ENCODE measurements at regions not wholly inside any gene's neighbourhood (a gene's known extent, or its start where the extent isn't known, plus 50 kb on each side); places are given as distances from the start of the nearest gene placed in this dataset.
"Not testable (repeated sequence)": the region's sequence is repeated elsewhere in the genome, so short reads cannot be mapped to it uniquely, and the experiment has no call there.

DNA sequence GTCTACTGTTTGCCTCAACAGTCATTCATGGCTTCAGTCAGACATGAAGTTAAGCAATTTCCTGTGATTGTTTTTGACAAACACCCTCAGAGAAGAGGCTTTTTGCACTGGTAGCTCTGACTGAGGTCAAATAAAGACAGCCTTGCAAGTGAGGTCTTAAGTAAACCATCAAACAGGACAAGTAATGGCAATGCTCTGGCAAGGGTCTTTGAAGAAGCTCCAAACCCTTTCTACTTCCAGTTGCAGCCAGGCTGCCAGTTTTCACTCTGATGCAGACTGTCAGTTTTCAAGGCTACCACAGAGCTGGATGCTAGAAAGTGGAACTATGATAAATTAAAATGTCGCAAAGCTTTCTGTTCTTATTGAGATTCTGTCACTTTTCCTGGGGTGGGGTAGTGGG is 421.5 kb upstream of the PTGER4 start:
- H3K27me3 Mint-ChIP-seq: no peaks in the 10 kb centered on the region
- no peak overlapping the region for H3K4me3 Mint-ChIP-seq
- H3K27ac Mint-ChIP-seq: peak overlapping the region; percentile 72
- H3K4me1 Mint-ChIP-seq (ENCODE audit: low read depth): peaks cover 9% of the 10 kb centered on the region
- H3K9me3 Mint-ChIP-seq: no peaks in the 10 kb centered on the region
- intact Hi-C loops (cut with micrococcal nuclease): no loop called here
- H3K36me3 Mint-ChIP-seq (ENCODE audit: low read depth): no peaks in the 10 kb centered on the region

DNA sequence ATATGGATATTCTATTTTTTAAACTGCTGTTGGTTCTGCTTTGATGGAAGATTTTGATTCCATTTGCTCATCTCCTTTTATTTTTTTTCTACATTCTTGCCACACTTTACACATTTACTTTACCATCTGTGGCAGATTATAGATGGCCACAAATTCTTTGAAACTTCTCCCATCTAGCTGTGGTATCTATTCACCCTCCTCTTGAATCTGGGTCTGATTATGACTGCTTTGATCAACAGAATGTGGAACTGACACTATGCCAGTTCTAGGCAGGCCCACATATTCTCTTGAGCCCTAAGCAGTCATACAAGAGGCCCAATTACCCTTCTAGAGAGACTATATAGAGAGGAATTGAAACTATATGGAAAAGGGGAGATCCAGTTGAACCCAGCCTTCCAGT is 439.0 kb upstream of the PTGER4 start:
- Mint-ChIP-seq H3K27ac (no peak overlapping the region), H3K4me1 (ENCODE audit: low read depth) (no peaks in the 10 kb centered on the region), H3K36me3 (ENCODE audit: low read depth) (no peaks in the 10 kb centered on the region), H3K4me3 (no peak overlapping the region), H3K27me3 (no peaks in the 10 kb centered on the region), H3K9me3 (peaks cover 11% of the 10 kb centered on the region)
- intact Hi-C loops (cut with micrococcal nuclease): no loop called here

DNA sequence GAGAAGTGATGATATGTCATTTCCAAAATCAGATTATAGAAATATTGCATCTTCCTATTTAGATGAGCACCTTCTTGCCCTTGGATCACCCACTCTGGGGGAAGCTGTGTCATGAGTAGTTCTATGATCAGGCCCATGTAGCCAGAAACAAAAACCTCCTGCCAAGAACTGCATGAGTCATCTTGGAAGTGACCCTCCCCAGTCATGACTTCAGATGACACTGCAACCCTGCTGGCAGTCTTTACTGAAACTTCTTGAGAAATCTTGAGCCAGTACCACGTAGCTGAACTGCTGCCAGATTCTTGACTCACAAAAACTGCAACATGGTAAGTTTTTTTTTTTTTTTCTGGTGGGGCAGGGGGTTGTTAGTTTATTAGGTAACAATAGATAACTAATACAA is 439.6 kb upstream of the PTGER4 start:
- no peaks in the 10 kb centered on the region for H3K36me3 Mint-ChIP-seq (ENCODE audit: low read depth)
- no peaks in the 10 kb centered on the region for H3K4me1 Mint-ChIP-seq (ENCODE audit: low read depth)
- H3K27ac Mint-ChIP-seq: no peak overlapping the region
- peaks cover 11% of the 10 kb centered on the region for H3K9me3 Mint-ChIP-seq
- H3K27me3 Mint-ChIP-seq: no peaks in the 10 kb centered on the region
- intact Hi-C loops (cut with micrococcal nuclease): no loop called here
- H3K4me3 Mint-ChIP-seq: no peak overlapping the region

DNA sequence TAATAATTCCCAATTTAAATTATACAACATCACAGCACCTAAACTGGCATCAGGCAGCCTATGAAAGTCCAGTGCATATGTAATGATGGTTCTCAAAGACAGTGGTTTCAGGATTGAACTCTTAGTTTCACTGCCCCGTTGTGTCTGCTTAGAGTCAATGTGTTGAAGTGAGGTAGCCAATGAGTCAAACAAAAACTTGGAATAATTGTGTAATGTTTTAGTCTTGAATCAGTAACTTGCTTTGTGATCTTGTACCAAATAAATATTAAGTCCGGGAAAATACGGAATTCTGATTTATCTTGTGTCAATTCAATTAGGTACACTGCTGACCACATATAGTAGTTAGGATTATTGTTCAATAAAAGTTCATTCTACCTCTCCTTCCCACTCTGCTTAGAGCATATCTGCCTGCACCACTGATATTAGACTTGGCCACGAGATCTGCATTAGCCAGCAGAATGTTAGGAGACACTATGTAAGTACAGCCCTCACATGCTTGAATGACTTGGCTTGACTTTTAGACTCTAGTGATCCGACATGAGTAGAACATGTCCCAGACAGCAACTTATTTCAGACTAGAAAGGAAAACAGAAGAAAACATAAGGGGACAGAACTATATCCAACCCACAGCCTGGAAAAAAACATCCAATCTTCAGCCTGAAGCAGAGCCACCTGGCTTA is 441.5 kb upstream of the PTGER4 start:
- Mint-ChIP-seq H3K27me3 (no peaks in the 10 kb centered on the region), H3K27ac (no peak overlapping the region), H3K9me3 (peaks cover 11% of the 10 kb centered on the region), H3K36me3 (ENCODE audit: low read depth) (no peaks in the 10 kb centered on the region), H3K4me1 (ENCODE audit: low read depth) (no peaks in the 10 kb centered on the region), H3K4me3 (no peak overlapping the region)
- intact Hi-C loops (cut with micrococcal nuclease): no loop called here

DNA sequence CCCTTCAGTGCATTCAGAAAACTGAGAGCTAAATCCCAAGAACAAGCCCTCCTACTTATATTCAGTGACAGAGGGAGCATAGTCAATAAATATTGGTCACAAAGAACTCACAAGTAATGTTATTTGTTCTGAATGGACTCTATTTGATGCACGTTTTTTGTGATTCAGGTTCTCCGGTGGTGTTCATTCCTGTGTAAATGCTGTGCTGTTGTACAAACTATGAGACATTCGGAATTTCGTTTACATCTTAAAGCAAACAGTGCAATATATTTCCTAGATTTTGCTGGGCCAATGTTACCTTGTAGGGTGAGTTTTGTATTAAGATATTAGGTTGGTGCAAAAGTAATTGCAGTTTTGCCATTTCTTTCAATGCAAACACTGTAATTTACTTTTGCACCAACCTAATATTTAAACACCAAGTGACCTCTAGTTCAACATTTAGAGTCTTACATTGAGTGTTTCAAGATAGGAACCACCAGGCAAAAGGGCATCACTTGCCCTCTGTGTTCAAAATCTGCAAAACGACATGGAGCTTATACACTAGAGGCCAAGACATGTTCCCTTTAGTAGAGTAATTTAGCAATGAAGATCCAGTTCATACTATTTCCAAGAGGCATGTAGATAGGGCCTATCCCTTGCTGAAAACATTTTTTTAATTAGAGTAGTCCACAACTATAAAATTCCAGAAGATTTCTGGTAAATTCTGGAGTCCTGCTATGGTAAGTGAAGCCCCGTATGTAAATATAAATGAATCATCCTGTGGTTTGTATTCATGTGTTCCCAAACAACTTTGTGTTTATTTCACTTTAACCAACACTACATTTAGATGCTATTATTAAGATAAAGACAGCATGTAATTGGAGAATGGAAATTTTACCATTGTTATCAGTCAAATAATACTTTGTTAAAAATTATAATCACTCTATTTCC is 444.0 kb upstream of the PTGER4 start:
- no peak overlapping the region for H3K27ac Mint-ChIP-seq

DNA sequence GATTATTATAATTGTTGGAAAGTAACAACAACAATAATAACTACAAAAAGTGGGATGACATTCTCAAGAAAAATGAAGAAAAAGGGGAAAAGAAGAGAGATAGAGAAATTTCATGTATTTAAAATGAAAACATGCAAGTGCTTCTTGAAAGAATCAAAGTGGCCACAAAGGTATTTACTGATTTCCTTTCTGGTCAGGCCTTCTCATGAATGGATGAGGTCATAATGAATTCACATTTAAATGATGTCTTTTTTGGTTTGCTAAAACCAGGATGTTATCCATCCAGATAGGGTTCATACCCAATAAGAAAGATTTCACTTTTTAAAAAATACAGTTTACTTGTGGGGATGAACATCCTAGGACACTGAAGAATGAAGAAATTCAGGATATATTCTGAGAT is 446.4 kb upstream of the PTGER4 start:
- no peak overlapping the region for H3K4me3 Mint-ChIP-seq
- H3K27me3 Mint-ChIP-seq: no peaks in the 10 kb centered on the region
- intact Hi-C loops (cut with micrococcal nuclease): no loop called here
- no peaks in the 10 kb centered on the region for H3K9me3 Mint-ChIP-seq
- H3K27ac Mint-ChIP-seq: no peak overlapping the region
- no peaks in the 10 kb centered on the region for H3K36me3 Mint-ChIP-seq (ENCODE audit: low read depth)
- no peaks in the 10 kb centered on the region for H3K4me1 Mint-ChIP-seq (ENCODE audit: low read depth)

More for the DNA sequence above, 444.0 kb upstream of the PTGER4 start:
- H3K36me3 Mint-ChIP-seq (ENCODE audit: low read depth): no peaks in the 10 kb centered on the region
- H3K9me3 Mint-ChIP-seq: peaks cover 8% of the 10 kb centered on the region
- H3K27me3 Mint-ChIP-seq: no peaks in the 10 kb centered on the region
- no peak overlapping the region for H3K4me3 Mint-ChIP-seq
- no peaks in the 10 kb centered on the region for H3K4me1 Mint-ChIP-seq (ENCODE audit: low read depth)
- intact Hi-C loops (cut with micrococcal nuclease): no loop called here

DNA sequence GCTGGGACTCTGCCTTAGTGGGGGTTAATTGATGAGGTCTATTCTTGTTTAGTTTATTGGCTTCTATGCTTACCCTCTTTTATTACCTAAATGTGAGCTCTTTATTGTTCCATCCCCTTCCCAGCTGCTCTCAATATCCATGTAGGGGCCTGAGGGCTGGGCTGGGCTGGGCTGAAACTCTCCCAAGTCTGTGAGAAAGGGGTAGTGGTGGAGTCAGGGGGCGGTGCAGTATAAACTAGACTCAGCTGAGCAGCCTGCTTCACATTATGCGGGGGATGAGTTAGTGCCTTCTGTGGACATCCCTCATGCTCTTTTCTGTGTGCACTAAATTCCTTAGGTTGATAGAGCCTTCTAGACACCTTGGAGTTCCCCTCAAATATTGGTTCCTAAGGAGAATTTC is 451.8 kb upstream of the PTGER4 start:
- intact Hi-C loops (cut with micrococcal nuclease): no loop called here
- H3K27me3 Mint-ChIP-seq: peaks cover 14% of the 10 kb centered on the region
- H3K27ac Mint-ChIP-seq: no peak overlapping the region
- H3K9me3 Mint-ChIP-seq: no peaks in the 10 kb centered on the region
- H3K36me3 Mint-ChIP-seq (ENCODE audit: low read depth): no peaks in the 10 kb centered on the region
- H3K4me1 Mint-ChIP-seq (ENCODE audit: low read depth): peaks cover 7% of the 10 kb centered on the region
- H3K4me3 Mint-ChIP-seq: no peak overlapping the region

DNA sequence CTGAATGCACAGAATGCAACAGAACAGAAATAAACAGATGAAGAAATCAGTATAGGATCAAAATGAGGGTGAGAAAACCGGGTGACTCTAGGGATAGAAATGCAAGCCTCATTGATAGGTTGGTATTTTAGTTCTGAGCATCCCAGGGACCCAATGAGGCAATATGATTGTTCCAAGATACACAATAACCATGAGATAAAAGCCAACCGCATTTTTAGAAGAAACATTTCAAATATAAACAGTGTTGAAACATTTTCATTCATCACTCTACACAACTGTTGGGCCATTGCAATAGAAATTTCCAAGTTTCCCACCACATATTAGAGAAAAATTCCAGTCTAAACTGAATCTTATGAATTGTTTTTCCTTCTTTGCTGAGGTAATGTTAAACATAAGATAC is 452.3 kb upstream of the PTGER4 start:
- Mint-ChIP-seq H3K27ac (no peak overlapping the region), H3K4me3 (no peak overlapping the region), H3K27me3 (peaks cover 14% of the 10 kb centered on the region), H3K4me1 (ENCODE audit: low read depth) (peaks cover 7% of the 10 kb centered on the region), H3K9me3 (no peaks in the 10 kb centered on the region), H3K36me3 (ENCODE audit: low read depth) (no peaks in the 10 kb centered on the region)
- intact Hi-C loops (cut with micrococcal nuclease): no loop called here

DNA sequence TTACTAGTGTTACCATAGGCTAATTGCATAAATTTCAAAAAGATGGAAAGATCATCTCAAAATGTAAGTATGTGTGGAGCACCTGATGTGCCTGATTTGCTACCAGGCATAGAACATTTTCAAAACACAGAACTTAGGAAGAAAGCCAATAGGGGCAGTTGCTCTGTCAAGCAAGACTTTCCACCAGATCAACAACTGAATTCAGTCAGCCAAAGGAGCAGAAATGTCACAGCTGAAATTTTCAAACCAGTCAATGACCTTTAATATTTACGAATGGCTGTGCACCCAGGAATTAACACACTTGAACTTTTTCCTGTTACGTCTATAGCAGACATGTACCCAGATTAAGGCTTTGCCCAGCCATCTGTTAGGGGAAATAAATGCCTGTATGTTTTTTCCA is 452.8 kb upstream of the PTGER4 start:
- intact Hi-C loops (cut with micrococcal nuclease): no loop called here
- H3K27ac Mint-ChIP-seq: no peak overlapping the region

DNA sequence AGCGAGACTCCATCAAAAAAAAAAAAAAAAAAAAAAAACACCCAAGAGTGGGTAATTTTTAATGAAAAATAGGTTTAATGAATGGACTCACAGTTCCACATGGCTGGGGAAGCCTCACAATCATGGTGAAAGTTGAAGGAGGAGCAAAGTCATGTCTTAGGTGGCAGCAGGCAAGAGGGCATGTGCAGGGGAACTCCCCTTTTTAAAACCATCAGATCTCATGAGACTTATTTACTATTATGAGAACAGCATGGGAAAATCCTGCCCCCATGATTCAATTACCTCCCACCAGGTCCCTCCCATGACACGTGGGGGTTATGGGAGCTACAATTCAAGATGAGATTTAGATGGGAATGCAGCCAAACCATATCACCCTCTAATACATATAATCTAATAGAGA is 454.6 kb upstream of the PTGER4 start:
- H3K27me3 Mint-ChIP-seq: peaks cover 18% of the 10 kb centered on the region
- H3K4me3 Mint-ChIP-seq; H3K9me3 Mint-ChIP-seq; intact Hi-C loops (cut with micrococcal nuclease); H3K36me3 Mint-ChIP-seq (ENCODE audit: low read depth); H3K27ac Mint-ChIP-seq; H3K4me1 Mint-ChIP-seq (ENCODE audit: low read depth): not testable (repeated sequence)

More for the DNA sequence above, 452.8 kb upstream of the PTGER4 start:
- Mint-ChIP-seq H3K36me3 (ENCODE audit: low read depth) (no peaks in the 10 kb centered on the region), H3K9me3 (no peaks in the 10 kb centered on the region), H3K4me3 (no peak overlapping the region), H3K4me1 (ENCODE audit: low read depth) (peaks cover 7% of the 10 kb centered on the region), H3K27me3 (peaks cover 14% of the 10 kb centered on the region)

DNA sequence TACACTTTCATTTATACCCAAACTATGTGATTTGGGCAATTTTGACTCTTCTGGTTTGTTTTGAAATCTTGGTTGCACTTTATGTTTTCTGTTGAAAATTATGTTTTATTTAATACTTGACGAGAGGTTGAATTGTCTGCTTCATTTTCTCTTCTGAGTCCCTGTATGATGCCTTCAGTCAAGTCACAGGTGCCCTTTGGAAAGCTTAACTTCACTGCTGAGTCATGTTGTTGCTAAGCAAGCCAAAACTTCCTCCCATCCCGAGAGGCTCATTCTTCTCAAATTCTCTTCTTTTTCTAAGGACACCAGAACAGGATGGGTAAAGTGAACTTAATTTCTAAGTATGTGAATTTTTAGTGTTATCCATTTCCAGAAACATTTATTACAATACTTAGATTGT is 455.3 kb upstream of the PTGER4 start:
- no peaks in the 10 kb centered on the region for H3K9me3 Mint-ChIP-seq
- H3K36me3 Mint-ChIP-seq (ENCODE audit: low read depth): no peaks in the 10 kb centered on the region
- H3K27ac Mint-ChIP-seq: no peak overlapping the region
- H3K27me3 Mint-ChIP-seq: peaks cover 18% of the 10 kb centered on the region
- intact Hi-C loops (cut with micrococcal nuclease): no loop called here
- peaks cover 7% of the 10 kb centered on the region for H3K4me1 Mint-ChIP-seq (ENCODE audit: low read depth)
- no peak overlapping the region for H3K4me3 Mint-ChIP-seq

DNA sequence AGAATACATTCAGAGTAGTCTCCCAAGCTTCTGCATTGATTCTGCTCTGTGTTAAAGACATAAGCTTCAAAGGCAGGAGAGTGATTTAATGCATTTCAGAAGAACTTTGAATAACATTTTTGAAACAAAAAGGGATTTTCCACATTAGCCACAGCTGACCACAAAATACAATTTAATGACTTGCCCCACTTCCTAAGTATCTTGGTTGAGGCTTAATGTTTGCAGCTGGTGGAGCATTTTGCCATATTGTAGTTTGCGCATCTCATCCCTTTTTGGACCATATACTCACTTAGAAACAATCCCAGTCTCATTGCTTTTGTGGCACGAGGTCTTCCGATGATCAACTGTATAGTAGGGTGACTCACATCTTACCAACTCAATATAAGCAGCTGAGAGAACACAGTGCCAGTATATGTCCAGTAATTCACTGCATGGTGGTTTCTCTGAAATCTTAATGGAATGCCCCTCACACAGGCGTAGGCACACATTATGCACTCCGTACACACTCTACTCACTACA is 455.8 kb upstream of the PTGER4 start:
- no peak overlapping the region for H3K27ac Mint-ChIP-seq
- peaks cover 18% of the 10 kb centered on the region for H3K27me3 Mint-ChIP-seq
- H3K36me3 Mint-ChIP-seq (ENCODE audit: low read depth): no peaks in the 10 kb centered on the region
- H3K4me1 Mint-ChIP-seq (ENCODE audit: low read depth): peaks cover 7% of the 10 kb centered on the region
- H3K9me3 Mint-ChIP-seq: no peaks in the 10 kb centered on the region
- no peak overlapping the region for H3K4me3 Mint-ChIP-seq
- intact Hi-C loops (cut with micrococcal nuclease): no loop called here

DNA sequence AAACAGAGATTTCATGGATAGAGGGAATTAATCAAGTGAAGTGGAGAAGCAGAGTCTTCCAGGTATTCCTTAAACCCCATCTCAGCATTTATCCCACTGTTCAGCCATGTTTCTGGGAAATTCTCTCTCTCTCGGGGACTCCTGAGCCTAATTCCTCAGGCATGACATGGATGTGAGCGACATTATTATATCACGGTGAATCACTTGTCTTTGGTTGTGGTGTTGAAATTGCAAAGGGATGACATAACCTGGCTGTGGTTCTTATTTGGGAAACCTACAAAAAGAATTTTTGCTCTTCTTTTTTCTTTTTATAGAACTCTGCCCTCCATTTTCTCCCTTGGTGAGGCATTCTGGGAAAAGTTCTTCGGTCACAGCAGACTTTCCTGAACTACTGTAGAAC is 457.9 kb upstream of the PTGER4 start:
- Mint-ChIP-seq H3K27me3 (peaks cover 21% of the 10 kb centered on the region), H3K4me3 (no peak overlapping the region), H3K9me3 (no peaks in the 10 kb centered on the region), H3K36me3 (ENCODE audit: low read depth) (no peaks in the 10 kb centered on the region), H3K27ac (no peak overlapping the region), H3K4me1 (ENCODE audit: low read depth) (peaks cover 7% of the 10 kb centered on the region)
- intact Hi-C loops (cut with micrococcal nuclease): no loop called here

DNA sequence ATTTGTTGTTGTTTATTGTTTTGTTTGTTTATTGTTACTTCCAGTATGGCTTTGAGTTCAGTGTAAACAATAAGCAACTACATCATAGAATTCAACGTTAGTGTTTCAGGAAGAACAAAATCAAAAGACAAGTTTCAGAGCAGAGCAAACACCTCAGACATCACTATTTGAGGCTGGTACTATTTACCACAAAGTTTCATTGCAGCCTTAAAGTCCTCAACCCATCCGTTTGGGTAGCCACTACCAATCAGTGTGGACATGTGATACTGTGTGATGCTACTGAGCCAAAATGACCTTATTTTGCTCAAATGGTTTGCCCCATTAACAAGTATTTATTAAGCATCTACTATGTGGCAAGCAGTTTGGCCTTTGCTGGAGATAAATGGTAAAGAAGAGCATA is 458.5 kb upstream of the PTGER4 start:
- intact Hi-C loops (cut with micrococcal nuclease): no loop called here
- peaks cover 7% of the 10 kb centered on the region for H3K4me1 Mint-ChIP-seq (ENCODE audit: low read depth)
- no peaks in the 10 kb centered on the region for H3K36me3 Mint-ChIP-seq (ENCODE audit: low read depth)
- no peak overlapping the region for H3K4me3 Mint-ChIP-seq
- no peaks in the 10 kb centered on the region for H3K9me3 Mint-ChIP-seq
- H3K27ac Mint-ChIP-seq: no peak overlapping the region
- peaks cover 21% of the 10 kb centered on the region for H3K27me3 Mint-ChIP-seq
